GM19238 (cell line): ENCODE measurements at regions not wholly inside any gene's neighbourhood (a gene's known extent, or its start where the extent isn't known, plus 50 kb on each side); places are given as distances from the start of the nearest gene placed in this dataset.
"Not testable (repeated sequence)": the region's sequence is repeated elsewhere in the genome, so short reads cannot be mapped to it uniquely, and the experiment has no call there.

ENCODE experiments used
- DNase-seq: peaks from one replicate; pipeline ENCODE4 v3.0.0; 2011; ENCODE audit warnings: low spot score; ENCODE audit not compliant: insufficient read length

- no peak for DNase-seq
Measured at GRCh38 chr16:79407461-79408135, 192.9 kb downstream of the MAF start.

GRCh38 chr16:79407005-79407404 is 193.5 kb downstream of the MAF start:
- no peak for DNase-seq

GRCh38 chr16:79404571-79404970 is 196.0 kb downstream of the MAF start:
- DNase-seq: no peak

GRCh38 chr16:79403534-79403933 is 197.0 kb downstream of the MAF start:
- no peak for DNase-seq

GRCh38 chr16:79402920-79403319 is 197.6 kb downstream of the MAF start:
- no peak for DNase-seq

- DNase-seq: no peak
Measured at GRCh38 chr16:79402356-79402755, 198.2 kb downstream of the MAF start.

- DNase-seq: no peak
Measured at GRCh38 chr16:79401782-79402181, 198.8 kb downstream of the MAF start.

GRCh38 chr16:79401157-79401556 is 199.4 kb downstream of the MAF start:
- no peak for DNase-seq

- DNase-seq: no peak
Measured at GRCh38 chr16:79400462-79401149, 199.9 kb downstream of the MAF start.

- DNase-seq: no peak
Measured at GRCh38 chr16:79395591-79395990, 204.9 kb downstream of the MAF start.

GRCh38 chr16:79394206-79394605 is 206.3 kb downstream of the MAF start:
- DNase-seq: no peak

- no peak for DNase-seq
Measured at GRCh38 chr16:79393564-79393963, 207.0 kb downstream of the MAF start.

GRCh38 chr16:79393127-79393526 is 207.4 kb downstream of the MAF start:
- no peak for DNase-seq

- no peak for DNase-seq
Measured at GRCh38 chr16:79392081-79392480, 208.5 kb downstream of the MAF start.

- no peak for DNase-seq
Measured at GRCh38 chr16:79391395-79391794, 209.1 kb downstream of the MAF start.

- DNase-seq: no peak
Measured at GRCh38 chr16:79390481-79391051, 210.0 kb downstream of the MAF start.

GRCh38 chr16:79388396-79388795 is 212.1 kb downstream of the MAF start:
- no peak for DNase-seq

- no peak for DNase-seq
Measured at GRCh38 chr16:79386299-79386698, 214.2 kb downstream of the MAF start.

- DNase-seq: no peak
Measured at GRCh38 chr16:79381603-79382042, 218.9 kb downstream of the MAF start.

- no peak for DNase-seq
Measured at GRCh38 chr16:79380995-79381602, 219.4 kb downstream of the MAF start.

GRCh38 chr16:79379095-79379494 is 221.4 kb downstream of the MAF start:
- no peak for DNase-seq

- DNase-seq: not testable (repeated sequence)
Measured at GRCh38 chr16:79377082-79377481, 223.5 kb downstream of the MAF start.
